ENCODE measurements at regions not wholly inside any gene's neighbourhood (a gene's known extent, or its start where the extent isn't known, plus 50 kb on each side); places are given as distances from the start of the nearest gene placed in this dataset.
A peak's percentile ranks its signal among the peaks of the same experiment; 100 is the strongest.
"Not testable (repeated sequence)": the region's sequence is repeated elsewhere in the genome, so short reads cannot be mapped to it uniquely, and the experiment has no call there.

DNA sequence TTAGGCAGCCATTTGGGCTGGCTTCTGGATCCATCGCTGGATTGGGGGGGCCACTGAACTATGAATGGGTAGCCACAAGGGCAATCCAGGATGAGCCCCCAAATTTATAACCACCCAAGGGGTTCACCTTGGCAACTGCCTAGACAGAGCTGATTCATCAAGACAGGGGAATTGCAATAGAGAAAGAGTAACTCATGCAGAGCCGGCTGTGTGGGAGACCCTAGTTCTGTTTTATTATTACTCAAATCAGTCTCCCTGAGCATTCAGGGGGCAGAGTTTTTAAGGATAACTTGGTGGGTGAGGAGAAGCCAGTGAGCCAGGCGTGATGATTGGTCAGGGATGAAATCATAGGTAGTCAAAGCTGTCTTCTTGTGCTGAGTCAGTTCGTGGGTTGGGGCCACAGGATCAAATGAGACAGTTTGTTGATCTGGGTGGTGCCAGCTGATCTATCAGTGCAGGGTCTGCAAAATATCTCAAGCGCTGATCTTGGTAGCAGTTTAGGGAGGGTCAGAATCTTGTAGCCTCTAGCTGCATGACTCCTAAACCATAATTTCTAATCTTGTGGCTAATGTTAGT is 57.9 kb downstream of the DNAJB9 start:
- DNase-seq: no peak

DNA sequence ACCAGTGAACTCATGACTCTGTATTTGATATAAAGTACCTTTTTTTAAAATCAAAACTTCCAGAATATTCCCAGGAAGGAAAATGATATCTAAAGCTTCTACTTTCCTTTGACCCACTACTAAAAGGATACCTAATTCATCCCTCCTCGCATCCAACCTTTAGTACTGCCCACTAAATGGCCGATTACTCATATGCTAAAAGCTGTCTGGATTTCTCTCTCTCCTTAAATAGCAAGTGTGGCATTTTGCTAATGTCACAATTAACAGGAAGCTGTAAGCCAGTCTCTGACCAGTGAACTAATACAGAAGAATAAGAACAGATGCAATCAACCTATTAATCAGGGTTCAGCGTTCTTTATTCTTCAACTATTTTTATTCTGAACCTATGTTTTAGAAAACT is 59.0 kb downstream of the DNAJB9 start:
- no peak for DNase-seq

DNA sequence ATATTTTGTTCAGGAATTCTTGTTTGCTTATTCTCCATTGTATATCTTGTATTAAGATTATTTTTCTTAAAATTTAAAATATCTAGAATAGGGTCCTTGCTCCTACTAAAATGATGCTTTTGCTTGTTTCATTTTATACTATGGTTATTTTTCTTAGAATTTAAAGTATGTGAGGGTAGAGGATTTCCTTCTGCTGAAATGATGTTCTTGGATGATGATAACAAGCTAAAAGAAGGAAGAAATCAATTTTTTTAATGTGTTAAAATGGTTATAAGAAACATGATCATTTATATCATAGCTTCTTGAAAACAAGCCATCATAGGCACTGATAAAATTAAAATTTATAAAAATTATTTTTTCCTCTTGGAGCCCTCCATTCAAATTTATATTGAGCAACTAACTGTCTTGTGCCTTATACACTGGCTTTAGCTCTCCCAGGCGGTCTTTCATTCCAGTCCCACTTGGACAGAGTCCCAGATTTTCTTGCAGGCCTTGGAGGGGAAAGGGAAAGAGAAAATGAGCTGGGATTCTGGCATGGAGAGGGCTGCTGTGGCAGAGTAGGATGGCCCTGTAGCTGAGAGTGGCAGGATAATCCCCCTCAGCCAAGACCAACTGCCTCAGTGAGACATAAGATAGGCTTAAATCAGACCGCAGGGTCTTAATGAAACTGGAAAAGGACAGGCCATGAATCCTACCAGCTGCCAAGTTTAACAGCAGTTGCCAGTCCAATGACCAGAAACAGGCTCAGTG is 60.2 kb downstream of the DNAJB9 start:
- DNase-seq: peak in 32 of 56 donors; percentile 1 to 68 (median 10)

- DNase-seq: no peak
These were observed 64.4 kb downstream of the DNAJB9 start for GRCh38 chr7:108634036-108634435.

GRCh38 chr7:108634535-108634934 is 64.9 kb downstream of the DNAJB9 start:
- no peak for DNase-seq

GRCh38 chr7:108637049-108637621 is 67.5 kb downstream of the DNAJB9 start:
- no peak for DNase-seq

DNA sequence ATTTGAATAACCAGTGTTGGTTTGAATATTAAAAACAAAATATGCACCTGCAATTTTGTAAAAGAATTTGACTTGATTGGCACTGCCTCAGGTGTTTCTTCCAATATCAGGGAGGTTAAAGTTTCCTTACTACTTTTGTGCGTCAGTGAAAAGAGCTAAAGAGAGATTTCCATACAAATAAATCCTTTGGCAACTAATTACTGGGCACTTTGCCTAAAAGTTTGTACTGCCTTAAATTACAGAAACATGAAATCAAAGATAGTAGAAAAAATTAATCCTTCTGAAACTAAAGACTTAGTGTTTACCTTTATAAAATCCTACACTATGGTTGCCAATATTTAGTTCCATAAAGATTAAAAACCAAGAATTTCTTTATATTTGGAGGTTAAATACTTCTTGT is 72.5 kb downstream of the DNAJB9 start:
- no peak for DNase-seq

DNA sequence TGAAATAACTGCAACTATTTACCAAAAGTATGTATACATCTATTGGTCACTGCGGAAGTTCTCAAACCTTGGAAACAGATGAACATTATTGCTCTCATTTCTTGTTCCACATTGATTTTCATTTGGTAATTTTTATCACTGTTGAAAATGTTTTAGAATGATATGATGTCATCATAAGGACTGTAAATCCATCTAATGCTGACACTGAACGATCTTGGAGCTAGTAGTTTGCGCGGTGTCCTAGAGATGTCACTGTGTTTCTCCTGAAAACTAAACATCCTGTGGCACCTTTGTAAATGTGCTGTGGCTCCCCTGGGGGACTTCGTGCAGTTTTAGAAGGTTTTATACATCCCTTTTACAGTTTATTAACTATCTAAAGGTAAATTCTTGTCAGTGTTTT is 73.5 kb downstream of the DNAJB9 start:
- no peak for DNase-seq

DNA sequence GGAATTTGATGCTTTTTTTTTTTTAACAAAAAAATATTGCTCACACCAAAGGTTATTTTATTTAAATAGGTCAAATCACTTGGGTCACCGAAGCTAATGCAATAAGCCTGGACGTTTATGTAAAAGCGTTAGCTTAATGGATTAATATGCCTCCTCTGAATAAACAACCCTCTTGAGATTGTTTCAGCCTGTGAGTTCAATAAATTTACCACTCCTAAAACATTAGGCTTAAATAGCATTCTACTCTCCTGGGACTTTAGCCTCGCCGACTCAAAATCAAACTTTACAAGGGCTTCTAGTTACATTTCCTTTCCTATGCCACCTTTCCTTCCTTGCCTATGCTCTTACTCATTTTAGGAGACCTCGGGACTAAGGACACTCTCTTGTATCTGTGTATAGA is 79.3 kb downstream of the DNAJB9 start:
- DNase-seq: no peak

- no peak for DNase-seq
These were observed 80.8 kb downstream of the DNAJB9 start for GRCh38 chr7:108650467-108650866.

- no peak for DNase-seq
These were observed 83.2 kb downstream of the DNAJB9 start for GRCh38 chr7:108652886-108653285.

DNA sequence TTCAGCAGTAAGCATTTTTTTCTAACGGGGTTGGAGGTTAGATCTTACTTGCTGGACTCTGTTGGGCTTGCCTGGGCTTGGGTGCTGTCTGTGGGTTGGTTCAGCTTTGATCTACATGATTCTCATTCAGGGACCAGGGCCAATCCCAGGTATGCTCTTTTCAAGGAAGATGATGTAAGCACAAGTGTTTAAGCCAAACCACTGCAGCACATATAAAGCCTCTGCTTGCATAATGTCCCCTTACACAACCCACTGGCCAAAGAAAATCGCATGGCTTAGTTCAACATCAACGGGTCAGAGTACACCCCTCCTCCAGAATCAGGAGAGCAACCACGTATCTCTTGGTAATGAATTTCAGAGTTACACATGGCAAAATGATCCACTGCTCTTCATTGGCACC is 83.9 kb downstream of the DNAJB9 start:
- DNase-seq: no peak

DNA sequence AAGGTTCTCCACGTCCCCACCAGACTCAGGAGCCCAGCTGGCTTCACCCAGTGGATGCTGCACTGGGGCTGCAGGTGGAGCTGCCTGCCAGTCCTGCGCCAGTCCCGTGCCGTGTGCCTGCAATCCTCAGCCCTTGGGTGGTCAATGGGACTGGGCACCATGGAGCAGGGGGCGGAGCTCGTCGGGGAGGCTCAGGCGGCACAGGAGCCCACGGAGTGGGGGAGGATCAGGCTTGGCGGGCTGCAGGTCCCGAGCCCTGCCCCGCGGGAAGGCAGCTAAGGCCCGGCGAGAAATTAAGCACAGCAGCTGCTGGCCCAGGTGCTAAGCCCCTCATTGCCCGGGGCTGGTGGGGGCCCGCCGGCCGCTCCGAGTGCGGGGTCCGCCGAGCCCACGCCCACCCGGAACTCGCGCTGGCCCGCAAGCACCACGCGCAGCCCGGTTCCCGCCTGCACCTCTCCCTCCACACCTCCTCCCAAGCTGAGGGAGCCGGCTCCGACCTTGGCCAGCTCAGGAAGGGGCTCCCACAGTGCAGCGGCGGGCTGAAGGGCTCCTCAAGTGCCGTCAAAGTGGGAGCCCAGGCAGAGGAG is 87.6 kb downstream of the DNAJB9 start:
- DNase-seq: not testable (repeated sequence)

GRCh38 chr7:108659261-108659660 is 89.6 kb downstream of the DNAJB9 start:
- DNase-seq: no peak

DNA sequence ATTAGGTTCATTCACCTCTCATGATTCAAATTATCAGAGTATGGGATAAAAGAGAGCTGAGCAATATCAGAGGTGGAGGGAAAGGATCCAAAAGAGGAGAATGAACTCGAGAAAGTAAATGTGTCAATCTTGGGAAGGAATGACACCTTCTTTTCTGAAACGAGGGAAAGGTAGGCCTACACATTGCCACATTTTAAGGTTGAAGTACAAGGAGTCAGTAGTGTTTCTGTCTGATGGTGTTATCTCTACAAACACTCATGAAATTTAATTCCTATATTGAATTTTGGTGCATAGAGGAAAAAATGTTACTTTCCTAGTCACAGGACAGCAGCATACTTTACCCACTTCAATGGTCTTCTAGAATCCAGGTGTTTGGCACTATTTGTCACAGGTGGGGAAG is 90.2 kb downstream of the DNAJB9 start:
- DNase-seq: no peak

GRCh38 chr7:108660465-108660864 is 90.8 kb downstream of the DNAJB9 start:
- no peak for DNase-seq

GRCh38 chr7:108662783-108663362 is 93.2 kb downstream of the DNAJB9 start:
- DNase-seq: no peak

GRCh38 chr7:108663701-108664100 is 94.0 kb downstream of the DNAJB9 start:
- no peak for DNase-seq

DNA sequence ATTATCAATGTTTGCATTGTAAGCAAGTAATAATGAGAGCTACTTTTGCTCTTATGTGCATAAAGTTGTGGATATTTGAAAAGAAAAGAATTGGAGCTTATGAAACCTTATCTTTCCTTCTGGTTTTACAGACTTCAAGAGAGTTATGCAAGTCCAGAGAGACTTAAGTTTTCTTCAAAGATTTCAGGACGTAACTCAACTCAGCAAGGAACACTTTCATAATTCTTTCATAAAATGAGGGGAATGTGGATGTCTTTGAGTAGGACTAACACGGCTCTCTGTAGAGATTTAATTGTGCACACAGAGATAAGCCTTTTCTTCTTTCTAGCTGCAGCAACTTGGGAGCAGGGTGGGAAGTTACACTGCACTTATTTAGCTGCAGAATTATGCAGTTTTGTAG is 97.5 kb downstream of the DNAJB9 start:
- no peak for DNase-seq

DNA sequence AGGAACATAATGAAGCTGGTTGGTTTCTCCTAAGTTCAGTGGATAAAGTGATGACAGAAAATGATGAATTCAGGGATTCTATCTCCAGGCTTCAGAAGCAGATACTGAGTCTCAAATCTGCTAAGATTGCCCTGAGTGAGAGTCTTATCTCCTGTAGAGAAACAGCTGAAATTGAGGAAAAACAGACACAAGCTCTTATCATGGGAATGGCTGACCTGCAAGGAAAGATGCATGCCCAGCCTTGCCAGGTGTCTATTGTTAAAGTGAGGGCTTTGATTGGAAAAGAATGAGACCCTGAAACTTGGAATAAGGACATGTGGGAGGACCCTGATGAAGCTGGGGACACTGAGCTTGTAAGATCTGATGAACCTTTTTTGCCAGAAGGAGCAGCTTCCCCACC is 100.3 kb downstream of the DNAJB9 start:
- DNase-seq: no peak

- not testable (repeated sequence) for DNase-seq
These were observed 104.0 kb downstream of the DNAJB9 start for GRCh38 chr7:108673699-108674098.

DNA sequence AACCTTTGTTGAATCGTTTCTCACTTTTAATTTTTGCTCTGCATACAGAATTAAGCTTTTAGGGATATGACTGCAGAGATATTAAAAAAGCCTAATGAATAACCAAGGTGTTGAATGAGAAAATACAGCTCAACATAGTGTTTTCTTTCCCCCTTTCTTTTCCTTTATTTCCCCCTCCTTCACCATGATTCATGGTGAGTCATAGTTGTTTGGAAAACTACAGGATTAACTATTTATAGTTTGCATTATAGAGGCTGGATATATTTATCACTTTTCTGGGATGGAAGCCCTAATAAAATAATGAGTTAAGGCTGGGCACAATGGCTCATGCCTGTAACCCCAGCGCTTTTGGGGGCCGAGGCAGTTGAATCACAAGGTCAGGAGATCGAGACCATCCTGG is 115.0 kb downstream of the DNAJB9 start:
- no peak for DNase-seq

All from amygdala (tissue), 56 donors.